ENCODE measurements at regions not wholly inside any gene's neighbourhood (a gene's known extent, or its start where the extent isn't known, plus 50 kb on each side); places are given as distances from the start of the nearest gene placed in this dataset.

- whole genome bisulfite sequencing, 5 donors, result 86 to 97% (median 92%) methylated on average over 1 of the region's 1 CpG
- no peaks in the 10 kb centered on the region for H3K36me3 ChIP-seq
- DNase-seq, result no peak
- H3K4me1 ChIP-seq, result no peaks in the 10 kb centered on the region
- no peak overlapping the region for H3K27ac ChIP-seq
- TF ChIP-seq CTCF (IDR thresholded peaks at IDR 0.05 in 8 of 11, conservative IDR thresholded peaks at IDR 0.05 in 3 of 11) (no peak), POLR2AphosphoS5 (IDR thresholded peaks at IDR 0.05) (no peak), POLR2A (IDR thresholded peaks at IDR 0.05) (no peak)
- intact Hi-C loops (cut with DNase I; ENCODE audit: low total_unique reads), result no loop called here
- no peaks in the 10 kb centered on the region for H3K9me3 ChIP-seq
- no peaks in the 10 kb centered on the region for H3K27me3 ChIP-seq (replicated peaks in 1 of 7)
- no peak overlapping the region for H3K4me3 ChIP-seq
These were observed 1024.2 kb downstream of the CDH9 start for GRCh38 chr5:26014206-26014605.

- Histone ChIP-seq H3K27me3 (replicated peaks in 1 of 7) (no peaks in the 10 kb centered on the region), H3K36me3 (no peaks in the 10 kb centered on the region), H3K27ac (no peak overlapping the region), H3K9me3 (no peaks in the 10 kb centered on the region), H3K4me3 (no peak overlapping the region), H3K4me1 (no peaks in the 10 kb centered on the region)
- TF ChIP-seq POLR2AphosphoS5 (IDR thresholded peaks at IDR 0.05), result no peak
- TF ChIP-seq CTCF (IDR thresholded peaks at IDR 0.05 in 8 of 11, conservative IDR thresholded peaks at IDR 0.05 in 3 of 11), result no peak
- no peak for TF ChIP-seq POLR2A (IDR thresholded peaks at IDR 0.05)
- no peak for DNase-seq
- intact Hi-C loops (cut with DNase I; ENCODE audit: low total_unique reads), result no loop called here
- 62 to 86% (median 69%) methylated on average over 1 of the region's 1 CpG for WGBS, 5 donors
These were observed 1026.3 kb downstream of the CDH9 start for GRCh38 chr5:26012078-26012477.

GRCh38 chr5:26009742-26010141 is 1028.6 kb downstream of the CDH9 start:
- TF ChIP-seq CTCF (IDR thresholded peaks at IDR 0.05 in 8 of 11, conservative IDR thresholded peaks at IDR 0.05 in 3 of 11), result no peak
- TF ChIP-seq POLR2AphosphoS5 (IDR thresholded peaks at IDR 0.05), result no peak
- no peak for TF ChIP-seq POLR2A (IDR thresholded peaks at IDR 0.05)
- H3K27me3 ChIP-seq (replicated peaks in 1 of 7), result no peaks in the 10 kb centered on the region
- no peak overlapping the region for H3K27ac ChIP-seq
- no peak for DNase-seq
- no peaks in the 10 kb centered on the region for H3K4me1 ChIP-seq
- WGBS, 5 donors, result 23 to 46% (median 38%) methylated on average over 6 of the region's 6 CpGs
- intact Hi-C loops (cut with DNase I; ENCODE audit: low total_unique reads), result no loop called here
- H3K9me3 ChIP-seq, result no peaks in the 10 kb centered on the region
- H3K4me3 ChIP-seq, result no peak overlapping the region
- no peaks in the 10 kb centered on the region for H3K36me3 ChIP-seq

- Histone ChIP-seq H3K27ac (no peak overlapping the region), H3K9me3 (peaks cover 0 to 7% (median 0%) of the 10 kb centered on the region in 8 donors), H3K4me1 (no peaks in the 10 kb centered on the region), H3K4me3 (no peak overlapping the region), H3K27me3 (replicated peaks in 1 of 7) (no peaks in the 10 kb centered on the region), H3K36me3 (no peaks in the 10 kb centered on the region)
- no peak for TF ChIP-seq POLR2A (IDR thresholded peaks at IDR 0.05)
- no peak for TF ChIP-seq CTCF (IDR thresholded peaks at IDR 0.05 in 8 of 11, conservative IDR thresholded peaks at IDR 0.05 in 3 of 11)
- TF ChIP-seq POLR2AphosphoS5 (IDR thresholded peaks at IDR 0.05), result no peak
- intact Hi-C loops (cut with DNase I; ENCODE audit: low total_unique reads), result no loop called here
- 49 to 67% (median 61%) methylated on average over 3 of the region's 3 CpGs for WGBS, 5 donors
- no peak for DNase-seq
These were observed 1034.4 kb downstream of the CDH9 start for GRCh38 chr5:26003966-26004365.

All from spleen (tissue), 11 donors.